Psoas muscle (tissue), 7 donors: ENCODE measurements at regions not wholly inside any gene's neighbourhood (a gene's known extent, or its start where the extent isn't known, plus 50 kb on each side); places are given as distances from the start of the nearest gene placed in this dataset.

Source experiments
- ATAC-seq, 4 donors: fragments of 200-7000 bp; cut with Tn5 transposase; one replicate each; pipeline ENCODE4 v1.9.1; 2020; ENCODE audit warnings: moderate library complexity in 3 of 4, mild to moderate bottlenecking in 2 of 4
- DNase-seq, 2 donors: peaks; one replicate each; pipeline ENCODE4 v3.0.0-alpha.2; 2020
- H3K27ac ChIP-seq: fragments of 200-600 bp; one replicate; pipeline ENCODE4 v1.8.0; 2022
- H3K27me3 ChIP-seq, 3 donors: fragments of 200-600 bp in 1 of 3; one replicate each; pipeline versions ENCODE4 v1.6.1 to v1.8.0; 2013 to 2022; ENCODE audit warnings: low read length in 2 of 3, mild to moderate bottlenecking in 2 of 3, moderate library complexity in 1 of 3; ENCODE audit not compliant: insufficient read depth in 3 of 3
- H3K36me3 ChIP-seq, 2 donors: fragments of 200-600 bp in 1 of 2; one replicate each; pipeline versions ENCODE4 v1.6.1 to v1.8.0; 2013 to 2022; ENCODE audit warnings: low read depth in 1 of 2, mild to moderate bottlenecking in 1 of 2, moderate library complexity in 1 of 2; ENCODE audit not compliant: insufficient read depth in 1 of 2
- H3K4me1 ChIP-seq: fragments of 200-600 bp; one replicate; pipeline ENCODE4 v1.8.0; 2022
- H3K4me3 ChIP-seq: fragments of 200-600 bp; one replicate; pipeline ENCODE4 v1.8.0; 2022; ENCODE audit warnings: mild to moderate bottlenecking
- H3K9me3 ChIP-seq: fragments of 200-600 bp; one replicate; pipeline ENCODE4 v1.8.0; 2022
- CTCF ChIP-seq: fragments of 200-600 bp; IDR thresholded peaks from one replicate; pipeline ENCODE4 v1.8.0; 2022; ENCODE audit warnings: antibody characterized with exemption
- WGBS, 3 donors: extraction: QIAGEN DNeasy Blood & Tissue Kit; methylation state at CpG; one replicate each; pipeline versions ENCODE4 v1.1.6 to v1.1.7; 2013; 5-methylcytosine and 5-hydroxymethylcytosine counted together
- intact Hi-C, 2 donors: fragments of 100-400 bp; cut with DNase I; formaldehyde crosslinking; loops; one replicate each; pipeline versions ENCODE4 v1.11.0 to v1.14.2; 2022
- donor health status: healthy with polysubstance abuse.
- donor health status: DM: no; HTN: no; CAD: no; lungs with moderate emphysema.
- donor health status: Bipolar disorder and iron deficiency.
- donor health status: healthy.
- donor health status: DM: yes; HTN: yes; CAD: no.
- donor health status: DM: no; HTN: no; CAD: no.
- donor health status: DM: yes; HTN: yes; CAD: no.

- 41 to 50% (median 42%) methylated on average over 2 of the region's 2 CpGs for WGBS, 3 donors
- ATAC-seq (no peak), DNase-seq (no peak)
- H3K27ac ChIP-seq = no peak overlapping the region
- H3K9me3 ChIP-seq = no peaks in the 10 kb centered on the region
- no peak overlapping the region for H3K4me3 ChIP-seq
- no peaks in the 10 kb centered on the region for H3K27me3 ChIP-seq
- no peak for TF ChIP-seq CTCF
- peaks cover 7% of the 10 kb centered on the region for H3K4me1 ChIP-seq
- H3K36me3 ChIP-seq = no peaks in the 10 kb centered on the region
- intact Hi-C loops = no loop called here
Measured at GRCh38 chr13:77480066-77480465, 55.4 kb upstream of the SCEL start.

GRCh38 chr13:77479326-77479725 lies 56.2 kb upstream of the SCEL start:
- Histone ChIP-seq H3K27me3 (no peaks in the 10 kb centered on the region), H3K9me3 (no peaks in the 10 kb centered on the region), H3K27ac (no peak overlapping the region), H3K36me3 (no peaks in the 10 kb centered on the region), H3K4me1 (peaks cover 7% of the 10 kb centered on the region), H3K4me3 (no peak overlapping the region)
- ATAC-seq (no peak), DNase-seq (no peak)
- TF ChIP-seq CTCF = no peak
- 44 to 57% (median 46%) methylated on average over 2 of the region's 2 CpGs for WGBS, 3 donors
- intact Hi-C loops = loop anchor here (5.0 to 10.0 kb wide), 2 partner anchors 145 to 152 kb away; partner anchors contain the start of gene MYCBP2 (in 1 of the 2)

GRCh38 chr13:77477299-77477848 lies 58.1 kb upstream of the SCEL start:
- DNase-seq (no peak), ATAC-seq (peak in 1 of 4 donors; percentile 37)
- peaks cover 7% of the 10 kb centered on the region for H3K4me1 ChIP-seq
- no peak for TF ChIP-seq CTCF
- H3K4me3 ChIP-seq = peak overlapping the region; percentile 63
- no peaks in the 10 kb centered on the region for H3K27me3 ChIP-seq
- no peaks in the 10 kb centered on the region for H3K9me3 ChIP-seq
- H3K27ac ChIP-seq = peak overlapping the region; percentile 46
- no peaks in the 10 kb centered on the region for H3K36me3 ChIP-seq
- 62 to 76% (median 68%) methylated on average over 3 of the region's 3 CpGs for WGBS, 3 donors
- intact Hi-C loops = loop anchor here (5.0 to 10.0 kb wide), 2 partner anchors 143 to 150 kb away; partner anchors contain the start of gene MYCBP2 (in 1 of the 2)

GRCh38 chr13:77476456-77476855 lies 59.0 kb upstream of the SCEL start:
- H3K27ac ChIP-seq = no peak overlapping the region
- no peak for ATAC-seq
- DNase-seq = no peak
- no peak overlapping the region for H3K4me3 ChIP-seq
- H3K4me1 ChIP-seq = peaks cover 7% of the 10 kb centered on the region
- H3K9me3 ChIP-seq = no peaks in the 10 kb centered on the region
- intact Hi-C loops = loop anchor here (5.0 to 10.0 kb wide), 2 partner anchors 142 to 149 kb away; partner anchors contain the start of gene MYCBP2 (in 1 of the 2)
- no peaks in the 10 kb centered on the region for H3K27me3 ChIP-seq
- TF ChIP-seq CTCF = no peak
- no peaks in the 10 kb centered on the region for H3K36me3 ChIP-seq
